Mucosa of rectum (tissue), 2 donors: ENCODE measurements at regions not wholly inside any gene's neighbourhood (a gene's known extent, or its start where the extent isn't known, plus 50 kb on each side); places are given as distances from the start of the nearest gene placed in this dataset.
"Not testable (repeated sequence)": the region's sequence is repeated elsewhere in the genome, so short reads cannot be mapped to it uniquely, and the experiment has no call there.

Experiments used
- H3K27ac ChIP-seq, 2 donors: one replicate each; pipeline ENCODE4 v1.7.0; 2013; ENCODE audit warnings: inconsistent platforms in 2 of 2, low read depth in 2 of 2, low read length in 2 of 2
- H3K27me3 ChIP-seq, 2 donors: one replicate each; pipeline ENCODE4 v1.7.0; 2013; ENCODE audit warnings: low read length in 2 of 2; ENCODE audit not compliant: control insufficient read depth in 2 of 2, insufficient read depth in 2 of 2
- H3K36me3 ChIP-seq, 2 donors: one replicate each; pipeline ENCODE4 v1.7.0; 2013; ENCODE audit warnings: low read length in 2 of 2; ENCODE audit not compliant: control insufficient read depth in 2 of 2, insufficient read depth in 2 of 2
- H3K4me1 ChIP-seq, 2 donors: one replicate each; pipeline ENCODE4 v1.7.0; 2013; ENCODE audit warnings: low read length in 2 of 2, mild to moderate bottlenecking in 1 of 2; ENCODE audit not compliant: control insufficient read depth in 2 of 2, insufficient read depth in 2 of 2
- H3K4me3 ChIP-seq, 2 donors: one replicate each; pipeline ENCODE4 v1.7.0; 2013; ENCODE audit warnings: low read length in 2 of 2
- H3K9ac ChIP-seq, 2 donors: one replicate each; pipeline ENCODE4 v1.7.0; 2013; ENCODE audit warnings: low read length in 2 of 2, low read depth in 1 of 2, mild to moderate bottlenecking in 1 of 2
- H3K9me3 ChIP-seq, 2 donors: one replicate each; pipeline ENCODE4 v1.7.0; 2013; ENCODE audit warnings: low read length in 2 of 2; ENCODE audit not compliant: control insufficient read depth in 2 of 2
- donor health status: healthy.
- donor health status: Normal muscosa, but diverticular disease.

DNA sequence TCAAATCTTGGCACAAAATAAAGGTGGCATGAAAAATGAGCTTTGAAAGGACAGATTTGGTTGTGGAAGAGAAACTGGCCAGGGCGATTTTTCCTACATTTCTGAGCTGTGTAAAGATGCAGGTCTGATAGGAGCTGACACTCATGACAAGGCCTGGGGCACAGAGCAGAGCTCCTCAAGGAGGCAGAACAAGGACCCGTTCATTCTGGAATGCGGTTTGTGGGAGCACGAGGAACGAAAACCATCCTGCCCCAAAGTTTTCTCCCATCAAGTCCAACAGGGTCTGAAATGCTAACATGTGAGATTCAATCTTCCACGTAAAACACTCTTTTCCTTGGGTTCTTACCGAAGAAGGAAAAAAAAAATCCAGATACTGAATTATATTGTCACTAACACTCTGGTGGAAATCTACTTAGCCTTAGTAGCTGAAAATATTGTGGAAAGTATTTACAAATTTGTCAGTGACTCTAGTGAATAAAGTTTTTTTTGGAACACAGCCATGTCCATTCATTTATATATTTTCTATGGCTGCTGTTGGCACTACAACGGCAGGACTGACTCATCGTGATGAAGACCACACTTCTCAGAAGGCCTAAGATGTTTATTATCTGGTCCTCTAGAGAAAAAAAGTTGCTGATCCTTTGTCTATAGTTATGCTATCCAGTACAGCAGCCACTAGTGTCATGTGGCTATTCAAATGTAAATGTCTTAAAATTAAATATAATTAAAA lies 215.7 kb downstream of the BAMBI start:
- H3K9ac ChIP-seq, result no peak overlapping the region
- no peaks in the 10 kb centered on the region for H3K36me3 ChIP-seq
- no peak overlapping the region for H3K27ac ChIP-seq
- H3K27me3 ChIP-seq, result no peaks in the 10 kb centered on the region
- no peaks in the 10 kb centered on the region for H3K4me1 ChIP-seq
- H3K4me3 ChIP-seq, result no peak overlapping the region
- H3K9me3 ChIP-seq, result no peaks in the 10 kb centered on the region

DNA sequence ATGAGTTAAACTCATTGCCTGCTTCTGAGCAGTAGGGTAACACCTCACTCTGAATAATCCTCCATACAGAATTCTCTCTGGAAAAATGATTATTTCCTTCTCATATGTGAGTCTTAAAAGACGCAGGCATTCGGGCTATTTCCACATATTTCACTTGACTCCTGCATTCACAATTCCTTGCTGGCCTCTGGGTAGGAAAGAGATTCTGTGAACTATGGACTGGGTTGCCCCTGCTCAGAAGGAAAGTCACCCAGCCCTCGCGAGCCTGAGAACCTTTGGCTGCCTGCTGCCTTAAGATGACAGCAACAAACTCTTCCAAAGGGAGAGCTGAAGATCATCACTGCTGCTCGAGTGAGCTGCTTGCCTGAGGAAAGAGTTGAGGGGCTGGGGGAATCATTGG lies 216.8 kb downstream of the BAMBI start:
- no peaks in the 10 kb centered on the region for H3K9me3 ChIP-seq
- no peaks in the 10 kb centered on the region for H3K27me3 ChIP-seq
- H3K27ac ChIP-seq, result no peak overlapping the region
- H3K4me3 ChIP-seq, result no peak overlapping the region
- no peaks in the 10 kb centered on the region for H3K4me1 ChIP-seq
- no peak overlapping the region for H3K9ac ChIP-seq
- H3K36me3 ChIP-seq, result no peaks in the 10 kb centered on the region

DNA sequence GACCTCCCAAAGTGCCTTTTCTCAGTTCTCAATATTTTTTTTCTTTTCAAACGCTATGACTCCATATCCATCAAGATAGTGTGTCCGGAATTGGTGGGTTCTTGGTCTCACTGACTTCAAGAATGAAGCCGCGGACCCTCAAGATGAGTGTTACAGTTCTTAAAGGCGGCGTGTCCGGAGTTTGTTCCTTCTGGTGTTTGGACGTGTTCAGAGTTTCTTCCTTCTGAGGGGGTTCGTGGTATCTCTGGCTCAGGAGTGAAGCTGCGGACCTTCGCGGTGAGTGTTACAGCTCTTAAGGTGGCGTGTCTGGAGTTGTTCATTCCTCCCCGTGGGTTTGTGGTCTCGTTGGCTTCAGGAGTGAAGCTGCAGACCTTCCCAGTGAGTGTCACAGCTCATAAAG lies 218.3 kb downstream of the BAMBI start:
- H3K4me1 ChIP-seq, H3K9ac ChIP-seq, H3K27ac ChIP-seq, H3K4me3 ChIP-seq, H3K9me3 ChIP-seq, H3K36me3 ChIP-seq, H3K27me3 ChIP-seq: not testable (repeated sequence)

DNA sequence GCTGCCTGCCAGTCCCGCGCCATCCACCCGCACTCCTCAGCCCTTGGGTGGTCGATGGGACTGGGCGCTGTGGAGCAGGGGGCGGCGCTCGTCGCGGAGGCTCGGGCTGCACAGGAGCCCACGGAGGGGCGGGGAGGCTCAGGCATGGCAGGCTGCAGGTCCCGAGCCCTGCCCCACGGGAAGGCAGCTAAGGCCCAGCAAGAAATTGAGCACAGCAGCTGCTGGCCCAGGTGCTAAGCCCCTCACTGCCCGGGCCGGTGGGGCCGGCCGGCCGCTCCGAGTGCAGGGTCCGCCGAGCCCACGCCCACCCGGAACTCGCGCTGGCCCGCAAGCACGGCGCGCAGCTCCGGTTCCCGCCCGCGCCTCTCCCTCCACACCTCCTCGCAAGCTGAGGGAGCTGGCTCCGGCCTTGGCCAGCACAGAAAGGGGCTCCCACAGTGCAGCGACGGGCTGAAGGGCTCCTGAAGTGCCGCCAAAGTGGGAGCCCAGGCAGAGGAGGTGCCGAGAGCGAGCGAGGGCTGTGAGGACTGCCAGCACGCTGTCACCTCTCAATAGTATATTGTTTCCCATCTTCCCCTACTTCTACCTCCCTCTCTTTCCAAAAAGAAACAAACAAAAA lies 219.6 kb downstream of the BAMBI start:
- H3K36me3 ChIP-seq, H3K9me3 ChIP-seq, H3K4me3 ChIP-seq, H3K9ac ChIP-seq, H3K4me1 ChIP-seq, H3K27ac ChIP-seq, H3K27me3 ChIP-seq: not testable (repeated sequence)

DNA sequence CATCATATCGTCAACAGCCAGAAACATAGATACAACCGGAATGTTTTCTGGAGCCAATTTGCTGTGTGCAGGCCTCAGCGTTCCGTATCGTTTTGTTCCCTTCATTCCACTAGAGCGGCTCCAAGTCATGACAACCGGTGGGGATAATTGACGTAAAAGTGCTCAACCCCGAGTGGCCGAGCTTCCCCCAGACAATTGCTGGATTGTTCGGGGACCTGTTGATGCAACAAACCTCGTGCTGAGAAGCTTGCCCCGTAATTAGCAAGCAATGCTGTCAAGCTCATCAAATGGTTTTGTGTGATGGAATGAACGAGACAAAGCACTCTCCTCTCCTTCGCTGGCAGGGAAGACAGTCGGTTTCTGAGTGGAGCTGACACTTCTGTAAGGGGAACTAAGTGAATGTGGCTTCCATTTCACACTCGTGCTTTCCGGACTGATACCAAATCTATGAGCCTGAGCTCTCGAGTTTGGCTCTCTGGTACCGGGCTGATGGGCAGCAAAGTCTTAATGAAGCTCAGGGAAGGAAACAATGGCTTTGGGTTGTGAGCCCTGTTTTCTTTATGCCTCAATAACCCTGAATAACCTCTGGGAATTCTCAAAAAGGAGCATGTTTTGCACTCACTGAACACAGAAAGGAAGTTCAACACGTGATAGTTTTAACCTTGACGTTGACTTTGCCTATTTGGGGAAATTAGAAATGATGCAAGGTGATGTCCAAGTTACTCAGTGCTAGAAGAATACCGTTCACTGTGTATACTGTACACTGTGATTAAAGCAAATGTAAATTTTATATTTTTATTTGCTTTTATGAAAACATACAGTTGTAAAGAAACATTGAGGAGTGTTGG lies 220.5 kb downstream of the BAMBI start:
- no peaks in the 10 kb centered on the region for H3K4me1 ChIP-seq
- no peaks in the 10 kb centered on the region for H3K27me3 ChIP-seq
- H3K4me3 ChIP-seq, result no peak overlapping the region
- no peak overlapping the region for H3K9ac ChIP-seq
- no peaks in the 10 kb centered on the region for H3K36me3 ChIP-seq
- no peak overlapping the region for H3K27ac ChIP-seq
- H3K9me3 ChIP-seq, result no peaks in the 10 kb centered on the region

DNA sequence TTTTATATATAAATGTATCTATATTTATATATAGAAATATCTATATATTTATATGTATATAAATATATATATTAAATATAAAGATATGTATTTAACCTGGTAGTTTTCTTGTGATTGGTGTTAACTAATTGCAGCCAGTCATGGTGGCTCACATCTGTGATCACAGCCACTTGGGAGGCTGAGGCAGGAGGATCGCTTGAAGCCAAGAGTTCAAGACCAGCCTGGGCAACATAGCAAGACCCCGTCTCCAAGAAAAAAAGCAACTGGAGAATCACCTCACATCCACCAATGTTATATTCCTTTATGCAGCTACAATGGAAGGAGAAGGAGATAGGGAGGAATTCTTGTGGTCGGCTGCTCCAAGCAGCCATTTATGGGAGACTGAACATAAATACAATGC lies 224.9 kb downstream of the BAMBI start:
- Histone ChIP-seq H3K27me3 (no peaks in the 10 kb centered on the region), H3K4me1 (no peaks in the 10 kb centered on the region), H3K27ac (no peak overlapping the region), H3K4me3 (no peak overlapping the region), H3K9me3 (no peaks in the 10 kb centered on the region), H3K9ac (no peak overlapping the region), H3K36me3 (no peaks in the 10 kb centered on the region)

DNA sequence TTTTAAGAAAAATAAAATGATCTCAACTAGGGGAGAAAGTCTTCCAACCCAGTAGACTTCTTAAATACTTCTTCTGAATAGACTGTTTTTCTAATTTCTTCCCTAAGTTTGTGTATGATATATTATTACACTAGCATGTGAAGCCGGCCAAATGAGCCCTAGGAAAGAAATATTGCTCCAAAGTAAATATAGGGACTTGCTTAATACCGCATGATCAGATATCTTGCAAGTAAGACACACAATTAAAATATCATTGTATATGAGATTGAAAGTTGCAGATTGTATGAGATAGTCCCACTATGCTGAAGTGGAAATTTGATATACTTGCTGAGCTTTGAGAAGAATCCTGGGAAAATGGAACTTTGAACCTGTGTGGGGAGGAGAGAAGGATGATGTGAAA lies 225.7 kb downstream of the BAMBI start:
- no peak overlapping the region for H3K4me3 ChIP-seq
- H3K9me3 ChIP-seq, result no peaks in the 10 kb centered on the region
- no peaks in the 10 kb centered on the region for H3K27me3 ChIP-seq
- no peaks in the 10 kb centered on the region for H3K4me1 ChIP-seq
- no peak overlapping the region for H3K27ac ChIP-seq
- no peak overlapping the region for H3K9ac ChIP-seq
- H3K36me3 ChIP-seq, result no peaks in the 10 kb centered on the region

DNA sequence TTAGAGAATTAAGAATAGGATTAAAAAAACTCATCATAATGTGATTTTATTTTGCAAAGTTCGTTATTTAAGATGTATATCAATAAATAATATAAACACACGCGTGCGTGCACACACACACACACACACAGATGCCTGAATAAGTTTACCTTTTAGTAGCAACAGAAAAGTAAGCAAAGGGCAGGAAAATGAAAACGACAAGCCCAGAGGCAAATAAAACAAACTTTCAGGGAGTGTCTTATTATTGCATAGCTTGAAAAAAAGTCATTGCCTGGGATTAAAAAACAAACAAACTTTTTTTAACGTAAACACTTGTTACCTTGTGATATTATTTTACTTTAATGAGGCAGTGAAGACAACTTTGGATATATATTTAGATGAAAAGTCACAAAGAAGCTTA lies 226.4 kb downstream of the BAMBI start:
- H3K9ac ChIP-seq, result no peak overlapping the region
- no peaks in the 10 kb centered on the region for H3K4me1 ChIP-seq
- H3K27ac ChIP-seq, result no peak overlapping the region
- no peaks in the 10 kb centered on the region for H3K27me3 ChIP-seq
- no peaks in the 10 kb centered on the region for H3K9me3 ChIP-seq
- no peaks in the 10 kb centered on the region for H3K36me3 ChIP-seq
- H3K4me3 ChIP-seq, result no peak overlapping the region

DNA sequence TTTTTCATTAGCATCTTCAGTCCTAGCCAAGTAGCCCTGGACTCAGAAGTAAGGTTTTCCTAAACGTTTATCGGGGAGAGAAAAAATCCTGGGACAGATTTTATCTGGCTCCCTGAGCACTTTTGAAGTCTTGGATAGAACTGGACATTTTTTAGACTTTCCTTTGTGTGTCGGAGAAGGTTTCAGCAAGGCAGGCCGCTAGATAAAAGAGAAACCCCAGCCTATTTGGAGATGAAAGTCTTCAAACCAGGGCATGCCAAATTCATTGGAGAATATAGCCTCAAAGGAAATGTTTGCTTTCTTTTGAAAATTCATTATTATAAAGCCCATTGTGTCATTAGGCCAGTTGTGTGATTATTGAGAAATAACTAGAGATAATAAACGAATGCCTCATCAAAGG lies 228.1 kb downstream of the BAMBI start:
- no peak overlapping the region for H3K27ac ChIP-seq
- no peak overlapping the region for H3K4me3 ChIP-seq
- no peaks in the 10 kb centered on the region for H3K9me3 ChIP-seq
- H3K4me1 ChIP-seq, result no peaks in the 10 kb centered on the region
- no peak overlapping the region for H3K9ac ChIP-seq
- H3K36me3 ChIP-seq, result no peaks in the 10 kb centered on the region
- H3K27me3 ChIP-seq, result no peaks in the 10 kb centered on the region

DNA sequence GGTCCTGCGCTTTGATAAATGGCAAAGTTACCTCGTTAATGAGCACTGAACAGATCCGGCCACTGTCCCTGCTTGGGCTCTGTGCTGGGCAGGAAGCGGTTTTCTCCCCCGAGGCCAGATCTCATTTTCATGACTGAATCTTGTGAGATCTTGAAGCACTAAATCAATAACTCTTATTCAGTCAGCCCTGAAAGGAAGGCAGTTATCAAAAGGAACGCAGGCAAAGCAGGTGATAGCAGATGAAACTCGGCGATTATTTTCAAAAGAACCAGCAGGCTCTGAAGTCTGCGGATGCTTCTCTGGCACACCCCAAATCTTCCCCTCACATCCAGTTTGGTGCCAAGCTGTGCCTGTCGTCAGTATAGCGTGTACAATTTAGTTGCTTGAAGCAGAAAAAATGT lies 228.7 kb downstream of the BAMBI start:
- no peaks in the 10 kb centered on the region for H3K9me3 ChIP-seq
- no peak overlapping the region for H3K27ac ChIP-seq

More for the DNA sequence above, 228.7 kb downstream of the BAMBI start:
- H3K9ac ChIP-seq, result no peak overlapping the region
- H3K27me3 ChIP-seq, result no peaks in the 10 kb centered on the region
- no peaks in the 10 kb centered on the region for H3K4me1 ChIP-seq
- H3K36me3 ChIP-seq, result no peaks in the 10 kb centered on the region
- H3K4me3 ChIP-seq, result no peak overlapping the region
